ENCODE measurements at regions not wholly inside any gene's neighbourhood (a gene's known extent, or its start where the extent isn't known, plus 50 kb on each side); places are given as distances from the start of the nearest gene placed in this dataset.

DNA sequence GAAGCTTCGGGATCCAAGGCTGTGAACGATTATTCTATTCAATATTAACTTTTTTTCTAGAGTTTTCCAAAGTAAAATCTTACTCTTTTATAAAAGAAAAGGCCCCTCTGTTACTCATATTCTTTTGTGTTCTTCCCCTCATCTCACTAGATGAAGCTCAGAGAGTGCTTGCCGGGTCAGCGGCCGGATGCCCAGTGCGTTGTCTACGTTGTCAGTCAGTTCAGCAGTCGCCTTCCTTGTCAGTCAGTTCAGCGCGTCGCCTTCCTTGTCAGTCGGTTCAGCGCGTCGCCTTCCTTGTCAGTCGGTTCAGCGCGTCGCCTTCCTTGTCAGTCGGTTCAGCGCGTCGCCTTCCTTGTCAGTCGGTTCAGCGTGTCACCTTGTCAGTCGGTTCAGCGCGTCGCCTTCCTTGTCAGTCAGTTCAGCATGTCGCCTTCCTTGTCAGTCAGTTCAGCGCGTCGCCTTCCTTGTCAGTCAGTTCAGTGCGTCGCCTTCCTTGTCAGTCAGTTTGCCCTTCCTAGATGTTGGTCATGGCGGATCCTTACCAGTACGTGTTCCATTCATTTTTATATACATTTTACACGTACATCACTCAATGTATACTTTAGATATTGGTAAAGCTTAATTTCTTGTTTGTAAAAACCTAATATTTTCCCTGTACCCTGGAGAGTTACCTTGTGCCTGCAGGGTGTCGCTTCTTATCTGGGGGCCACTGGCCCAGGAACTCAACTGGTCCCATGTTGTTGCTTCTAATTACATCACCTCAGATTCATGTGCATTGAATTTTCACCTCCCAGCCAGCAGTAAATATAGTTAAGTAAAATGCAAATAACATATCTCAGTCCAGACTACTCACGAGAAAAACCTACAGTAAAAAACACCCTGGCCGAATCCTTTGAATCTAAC is 206.9 kb downstream of the ASB1 start:
- Histone ChIP-seq H3K4me1 (ENCODE audit: insufficient read depth, low read length) (no peaks in the 10 kb centered on the region), H3K79me2 (ENCODE audit: insufficient read depth, low read length) (no peaks in the 10 kb centered on the region), H3K27ac (ENCODE audit: low read length) (no peak overlapping the region), H3K9ac (ENCODE audit: low read depth, low read length) (no peak overlapping the region), H4K20me1 (ENCODE audit: insufficient read depth, low read length) (no peaks in the 10 kb centered on the region), H3K4me3 (ENCODE audit: low read depth in 1 of 2, low read length in 2 of 2) (no peak overlapping the region), H3K4me2 (ENCODE audit: insufficient read depth, low read length) (no peak overlapping the region), H3K9me3 (ENCODE audit: insufficient read depth, low read length, severe bottlenecking) (no peaks in the 10 kb centered on the region), H3K27me3 (ENCODE audit: insufficient read depth, low read length, poor library complexity) (peaks cover 5% of the 10 kb centered on the region), H3K36me3 (ENCODE audit: insufficient read depth, low read length) (no peaks in the 10 kb centered on the region), H2AFZ (ENCODE audit: low read depth, low read length) (no peak overlapping the region)
- DNase-seq: no peak
- ATAC-seq (ENCODE audit: insufficient read depth, low read depth): no peak
- TF ChIP-seq, protein P1, sequence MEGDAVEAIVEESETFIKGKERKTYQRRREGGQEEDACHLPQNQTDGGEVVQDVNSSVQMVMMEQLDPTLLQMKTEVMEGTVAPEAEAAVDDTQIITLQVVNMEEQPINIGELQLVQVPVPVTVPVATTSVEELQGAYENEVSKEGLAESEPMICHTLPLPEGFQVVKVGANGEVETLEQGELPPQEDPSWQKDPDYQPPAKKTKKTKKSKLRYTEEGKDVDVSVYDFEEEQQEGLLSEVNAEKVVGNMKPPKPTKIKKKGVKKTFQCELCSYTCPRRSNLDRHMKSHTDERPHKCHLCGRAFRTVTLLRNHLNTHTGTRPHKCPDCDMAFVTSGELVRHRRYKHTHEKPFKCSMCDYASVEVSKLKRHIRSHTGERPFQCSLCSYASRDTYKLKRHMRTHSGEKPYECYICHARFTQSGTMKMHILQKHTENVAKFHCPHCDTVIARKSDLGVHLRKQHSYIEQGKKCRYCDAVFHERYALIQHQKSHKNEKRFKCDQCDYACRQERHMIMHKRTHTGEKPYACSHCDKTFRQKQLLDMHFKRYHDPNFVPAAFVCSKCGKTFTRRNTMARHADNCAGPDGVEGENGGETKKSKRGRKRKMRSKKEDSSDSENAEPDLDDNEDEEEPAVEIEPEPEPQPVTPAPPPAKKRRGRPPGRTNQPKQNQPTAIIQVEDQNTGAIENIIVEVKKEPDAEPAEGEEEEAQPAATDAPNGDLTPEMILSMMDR (IDR thresholded peaks at IDR 0.05; ENCODE audit: borderline replicate concordance, extremely low read depth, low read length, poor library complexity, severe bottlenecking): no peak
- no peak for TF ChIP-seq EZH2 (IDR thresholded peaks at IDR 0.05; ENCODE audit: borderline replicate concordance, low read depth, low read length, severe bottlenecking)

- H3K27ac ChIP-seq (ENCODE audit: low read length): no peak overlapping the region
- H4K20me1 ChIP-seq (ENCODE audit: insufficient read depth, low read length): no peaks in the 10 kb centered on the region
- no peak overlapping the region for H3K4me2 ChIP-seq (ENCODE audit: insufficient read depth, low read length)
- H3K27me3 ChIP-seq (ENCODE audit: insufficient read depth, low read length, poor library complexity): peaks cover 4% of the 10 kb centered on the region
- DNase-seq: no peak
- no peaks in the 10 kb centered on the region for H3K9me3 ChIP-seq (ENCODE audit: insufficient read depth, low read length, severe bottlenecking)
- H3K79me2 ChIP-seq (ENCODE audit: insufficient read depth, low read length): no peaks in the 10 kb centered on the region
- no peak overlapping the region for H2AFZ ChIP-seq (ENCODE audit: low read depth, low read length)
- no peak overlapping the region for H3K9ac ChIP-seq (ENCODE audit: low read depth, low read length)
- no peaks in the 10 kb centered on the region for H3K36me3 ChIP-seq (ENCODE audit: insufficient read depth, low read length)
- TF ChIP-seq, protein P1 (IDR thresholded peaks at IDR 0.05; ENCODE audit: borderline replicate concordance, extremely low read depth, low read length, poor library complexity, severe bottlenecking): no peak
- no peak for TF ChIP-seq EZH2 (IDR thresholded peaks at IDR 0.05; ENCODE audit: borderline replicate concordance, low read depth, low read length, severe bottlenecking)
- no peak for ATAC-seq (ENCODE audit: insufficient read depth, low read depth)
- no peaks in the 10 kb centered on the region for H3K4me1 ChIP-seq (ENCODE audit: insufficient read depth, low read length)
- H3K4me3 ChIP-seq (ENCODE audit: low read depth in 1 of 2, low read length in 2 of 2): no peak overlapping the region
Observed at GRCh38 chr2:238634701-238635357, 208.1 kb downstream of the ASB1 start.

- no peak overlapping the region for H3K4me3 ChIP-seq (ENCODE audit: low read depth in 1 of 2, low read length in 2 of 2)
- no peak for TF ChIP-seq EZH2 (IDR thresholded peaks at IDR 0.05; ENCODE audit: borderline replicate concordance, low read depth, low read length, severe bottlenecking)
- TF ChIP-seq, protein P1 (IDR thresholded peaks at IDR 0.05; ENCODE audit: borderline replicate concordance, extremely low read depth, low read length, poor library complexity, severe bottlenecking): no peak
- peaks cover 4% of the 10 kb centered on the region for H3K27me3 ChIP-seq (ENCODE audit: insufficient read depth, low read length, poor library complexity)
- H3K4me1 ChIP-seq (ENCODE audit: insufficient read depth, low read length): no peaks in the 10 kb centered on the region
- no peaks in the 10 kb centered on the region for H4K20me1 ChIP-seq (ENCODE audit: insufficient read depth, low read length)
- no peak overlapping the region for H2AFZ ChIP-seq (ENCODE audit: low read depth, low read length)
- H3K9ac ChIP-seq (ENCODE audit: low read depth, low read length): no peak overlapping the region
- no peak overlapping the region for H3K4me2 ChIP-seq (ENCODE audit: insufficient read depth, low read length)
- no peaks in the 10 kb centered on the region for H3K9me3 ChIP-seq (ENCODE audit: insufficient read depth, low read length, severe bottlenecking)
- no peak overlapping the region for H3K27ac ChIP-seq (ENCODE audit: low read length)
- H3K79me2 ChIP-seq (ENCODE audit: insufficient read depth, low read length): no peaks in the 10 kb centered on the region
- DNase-seq (no peak), ATAC-seq (ENCODE audit: insufficient read depth, low read depth) (no peak)
- H3K36me3 ChIP-seq (ENCODE audit: insufficient read depth, low read length): no peaks in the 10 kb centered on the region
Observed at GRCh38 chr2:238635647-238636051, 208.9 kb downstream of the ASB1 start.

All from DND-41 (cell line).